ENCODE measurements at regions not wholly inside any gene's neighbourhood (a gene's known extent, or its start where the extent isn't known, plus 50 kb on each side); places are given as distances from the start of the nearest gene placed in this dataset.

- H3K36me3 ChIP-seq (ENCODE audit: control insufficient read depth in 4 of 4, insufficient read depth in 3 of 4, low read depth in 1 of 4, low read length in 3 of 4), result no peaks in the 10 kb centered on the region
- no peak for TF ChIP-seq EGR1 (IDR thresholded peaks at IDR 0.05; ENCODE audit: low read depth in 2 of 2)
- no peak for TF ChIP-seq HNF4A (conservative IDR thresholded peaks at IDR 0.05)
- TF ChIP-seq FOXA1 (IDR thresholded peaks at IDR 0.05), result no peak
- no peak for TF ChIP-seq CTCF (IDR thresholded peaks at IDR 0.05; ENCODE audit: low read depth, low read length, missing input control)
- TF ChIP-seq REST (IDR thresholded peaks at IDR 0.05), result no peak
- no peak for TF ChIP-seq GABPA (IDR thresholded peaks at IDR 0.05 in 1 of 2, conservative IDR thresholded peaks at IDR 0.05 in 1 of 2)
- no peak for TF ChIP-seq NR2F2 (IDR thresholded peaks at IDR 0.05)
- no peak for TF ChIP-seq JUND (IDR thresholded peaks at IDR 0.05)
- TF ChIP-seq HNF4G (IDR thresholded peaks at IDR 0.05), result no peak
- no peak for TF ChIP-seq RXRA (IDR thresholded peaks at IDR 0.05)
- TF ChIP-seq ATF3 (IDR thresholded peaks at IDR 0.05), result no peak
- no peak for TF ChIP-seq SP1 (IDR thresholded peaks at IDR 0.05)
- TF ChIP-seq MAX (IDR thresholded peaks at IDR 0.05), result no peak
- TF ChIP-seq YY1 (IDR thresholded peaks at IDR 0.05), result no peak
- TF ChIP-seq TAF1 (conservative IDR thresholded peaks at IDR 0.05), result no peak
- no peak for TF ChIP-seq FOXA2 (IDR thresholded peaks at IDR 0.05)
- no peak for TF ChIP-seq ZBTB33 (IDR thresholded peaks at IDR 0.05)
- no peak for TF ChIP-seq RAD21 (IDR thresholded peaks at IDR 0.05)
- no peaks in the 10 kb centered on the region for H3K27me3 ChIP-seq (ENCODE audit: control insufficient read depth in 4 of 4, insufficient read depth in 4 of 4, low read length in 3 of 4)
- no peak overlapping the region for H3K27ac ChIP-seq (ENCODE audit: low read depth in 1 of 2, low read length in 2 of 2)
- H3K4me3 ChIP-seq (ENCODE audit: low read depth in 1 of 3, low read length in 3 of 3), result no peak overlapping the region
- DNase-seq (ENCODE audit: low spot score), result no peak
- no peaks in the 10 kb centered on the region for H3K4me1 ChIP-seq (ENCODE audit: control insufficient read depth in 4 of 4, insufficient read depth in 4 of 4, low read length in 3 of 4)
- H3K9ac ChIP-seq (ENCODE audit: low read depth in 1 of 2, low read length in 2 of 2), result no peak overlapping the region
- no peaks in the 10 kb centered on the region for H3K9me3 ChIP-seq (ENCODE audit: control insufficient read depth in 4 of 4, low read length in 3 of 4)
Measured at GRCh38 chr7:41754046-41754445, 51.2 kb upstream of the INHBA start.
